H9 (cell line): ENCODE measurements at regions not wholly inside any gene's neighbourhood (a gene's known extent, or its start where the extent isn't known, plus 50 kb on each side); places are given as distances from the start of the nearest gene placed in this dataset.

ENCODE experiments used
- DNase-seq: peaks from one replicate; pipeline ENCODE4 v3.0.0-alpha.2; 2017
- H2AFZ ChIP-seq: one replicate; pipeline ENCODE4 v1.6.1; 2013; ENCODE audit warnings: mild to moderate bottlenecking, low read length, control low read depth, moderate library complexity
- H2AK5ac ChIP-seq: 2 replicates; pipeline ENCODE4 v1.6.1; 2013; ENCODE audit warnings: low read length, control low read depth, mixed read lengths; ENCODE audit not compliant: insufficient read length
- H2BK120ac ChIP-seq: one replicate; pipeline ENCODE4 v1.6.1; 2013; ENCODE audit warnings: low read depth, mild to moderate bottlenecking, low read length, control low read depth, inconsistent platforms; ENCODE audit not compliant: poor library complexity, severe bottlenecking
- H2BK12ac ChIP-seq: 2 replicates; pipeline ENCODE4 v1.6.1; 2013; ENCODE audit warnings: low read length, control low read depth, mixed read lengths, low read depth; ENCODE audit not compliant: insufficient read length
- H2BK15ac ChIP-seq: 2 replicates; pipeline ENCODE4 v1.6.1; 2013; ENCODE audit warnings: low read depth, low read length, control low read depth
- H2BK20ac ChIP-seq: one replicate; pipeline ENCODE4 v1.6.1; 2013; ENCODE audit warnings: low read depth, mild to moderate bottlenecking, low read length, control low read depth, inconsistent platforms; ENCODE audit not compliant: poor library complexity, severe bottlenecking
- H2BK5ac ChIP-seq: 2 replicates; pipeline ENCODE4 v1.6.1; 2013; ENCODE audit warnings: low read length, control low read depth, mixed read lengths; ENCODE audit not compliant: insufficient read length
- H3K14ac ChIP-seq: 2 replicates; pipeline ENCODE4 v1.6.1; 2013; ENCODE audit warnings: low read length, control low read depth; ENCODE audit not compliant: insufficient read depth
- H3K18ac ChIP-seq: 2 replicates; pipeline ENCODE4 v1.6.1; 2013; ENCODE audit warnings: low read depth, mild to moderate bottlenecking, mixed read lengths, low read length, control low read depth; ENCODE audit not compliant: insufficient read length
- H3K23ac ChIP-seq: 2 replicates; pipeline ENCODE4 v1.6.1; 2013; ENCODE audit warnings: low read length, control low read depth, mixed read lengths, low read depth; ENCODE audit not compliant: insufficient read length
- H3K23me2 ChIP-seq: 2 replicates; pipeline ENCODE4 v1.6.1; 2013; ENCODE audit warnings: low read depth, mild to moderate bottlenecking, mixed read lengths, low read length, control low read depth; ENCODE audit not compliant: insufficient read length, poor library complexity, severe bottlenecking
- H3K27ac ChIP-seq: 2 replicates; pipeline ENCODE4 v1.5.1; 2013; ENCODE audit warnings: low read length, control low read depth, mixed read lengths, low read depth; ENCODE audit not compliant: insufficient read length
- H3K27me3 ChIP-seq: 2 replicates; pipeline ENCODE4 v1.6.1; 2013; ENCODE audit warnings: low read length, control low read depth, inconsistent platforms; ENCODE audit not compliant: insufficient read depth
- H3K4ac ChIP-seq: 2 replicates; pipeline ENCODE4 v1.6.1; 2013; ENCODE audit warnings: low read depth, mild to moderate bottlenecking, control low read depth, inconsistent platforms, low read length, moderate library complexity
- H3K4me1 ChIP-seq: 2 replicates; pipeline ENCODE4 v1.6.1; 2013; ENCODE audit warnings: low read length, control low read depth, inconsistent platforms; ENCODE audit not compliant: insufficient read depth
- H3K4me2 ChIP-seq: 2 replicates; pipeline ENCODE4 v1.6.1; 2013; ENCODE audit warnings: low read length, control low read depth, mixed read lengths; ENCODE audit not compliant: insufficient read length, insufficient read depth
- H3K56ac ChIP-seq: 2 replicates; pipeline ENCODE4 v1.6.1; 2013; ENCODE audit warnings: low read depth, mild to moderate bottlenecking, mixed read lengths, low read length, control low read depth; ENCODE audit not compliant: insufficient read length
- H3K79me1 ChIP-seq: 2 replicates; pipeline ENCODE4 v1.6.1; 2013; ENCODE audit warnings: low read depth, mild to moderate bottlenecking, moderate library complexity, low read length, control low read depth, inconsistent platforms; ENCODE audit not compliant: insufficient read depth, poor library complexity, severe bottlenecking
- H3K79me2 ChIP-seq: 2 replicates; pipeline ENCODE4 v1.6.1; 2013; ENCODE audit warnings: low read length, control low read depth, inconsistent platforms; ENCODE audit not compliant: insufficient read depth
- H3K9ac ChIP-seq: 2 replicates; pipeline ENCODE4 v1.6.1; 2013; ENCODE audit warnings: low read length, control low read depth, mixed read lengths; ENCODE audit not compliant: insufficient read length; ENCODE audit errors: extremely low read depth
- H3K9me3 ChIP-seq: one replicate; pipeline ENCODE4 v1.6.1; 2013; ENCODE audit warnings: low read depth, low read length, inconsistent platforms; ENCODE audit not compliant: control insufficient read depth
- H3T11ph ChIP-seq: one replicate; pipeline ENCODE4 v1.6.1; 2013; ENCODE audit warnings: mild to moderate bottlenecking, low read length, control low read depth, inconsistent platforms
- H4K20me1 ChIP-seq: one replicate; pipeline ENCODE4 v1.6.1; 2013; ENCODE audit not compliant: control insufficient read depth, insufficient read length, insufficient read depth
- H4K5ac ChIP-seq: 2 replicates; pipeline ENCODE4 v1.6.1; 2013; ENCODE audit warnings: low read depth, mild to moderate bottlenecking, mixed read lengths, low read length, control low read depth; ENCODE audit not compliant: insufficient read length
- H4K8ac ChIP-seq: replicated peaks from 2 replicates; pipeline ENCODE4 v1.6.1; 2013; ENCODE audit warnings: low read length, control low read depth, mixed read lengths, low read depth; ENCODE audit not compliant: insufficient read length
- H4K91ac ChIP-seq: 2 replicates; pipeline ENCODE4 v1.6.1; 2013; ENCODE audit warnings: low read depth, mild to moderate bottlenecking, moderate library complexity, mixed read lengths, low read length, control low read depth; ENCODE audit not compliant: insufficient read length
- H3K27ac Mint-ChIP-seq, 3 experiments: 2 replicates in 2 of 3; 3 replicates in 1 of 3; pipeline ENCODE4 v1.8.0; 2020 to 2021; ENCODE audit warnings: mixed read lengths in 3 of 3, mild to moderate bottlenecking in 1 of 3, moderate library complexity in 1 of 3
- H3K27me3 Mint-ChIP-seq: 2 replicates; pipeline ENCODE4 v1.8.0; 2021; ENCODE audit warnings: low read depth, mild to moderate bottlenecking, moderate library complexity, mixed read lengths
- H3K36me3 Mint-ChIP-seq, 3 experiments: 2 replicates in 2 of 3; 3 replicates in 1 of 3; pipeline ENCODE4 v1.8.0; 2020 to 2021; ENCODE audit warnings: low read depth in 3 of 3, mixed read lengths in 3 of 3; ENCODE audit not compliant: insufficient read depth in 1 of 3
- H3K4me1 Mint-ChIP-seq, 2 experiments: 2 replicates each; pipeline ENCODE4 v1.8.0; 2020; ENCODE audit warnings: mixed read lengths in 2 of 2
- H3K4me3 Mint-ChIP-seq, 2 experiments: 2 replicates in 1 of 2; 3 replicates in 1 of 2; pipeline ENCODE4 v1.8.0; 2020 to 2021; ENCODE audit warnings: mild to moderate bottlenecking in 2 of 2, mixed read lengths in 2 of 2, moderate library complexity in 1 of 2
- H3K9me3 Mint-ChIP-seq, 2 experiments: 2 replicates in 1 of 2; 3 replicates in 1 of 2; pipeline ENCODE4 v1.8.0; 2020; ENCODE audit warnings: mild to moderate bottlenecking in 2 of 2, mixed read lengths in 2 of 2, moderate library complexity in 1 of 2
- CTCF ChIP-seq: fragments of 200-600 bp; sonication (generic); conservative IDR thresholded peaks from 3 replicates; pipeline ENCODE4 v1.8.0; 2021; ENCODE audit warnings: antibody characterized with exemption, mild to moderate bottlenecking
- WGBS: extraction: QIAGEN DNeasy Blood & Tissue Kit; methylation state at CpG from one replicate; pipeline ENCODE4 v1.1.7; 2013; ENCODE audit warnings: missing lambda C conversion rate, low lambda C conversion rate, mixed read lengths; ENCODE audit not compliant: insufficient read length; ENCODE audit errors: extremely low coverage; 5-methylcytosine and 5-hydroxymethylcytosine counted together

GRCh38 chr18:77876319-77876865 is 626.7 kb downstream of the GALR1 start:
- no peak overlapping the region for H3K27ac Mint-ChIP-seq
- no peak overlapping the region for H3K18ac ChIP-seq
- no peak overlapping the region for H4K8ac ChIP-seq
- no peak for TF ChIP-seq CTCF
- no peaks in the 10 kb centered on the region for H3K4me1 Mint-ChIP-seq
- no peak overlapping the region for H3K14ac ChIP-seq
- no peak overlapping the region for H3K56ac ChIP-seq
- H2BK15ac ChIP-seq: no peak overlapping the region
- H3K79me2 ChIP-seq: no peaks in the 10 kb centered on the region
- H2AFZ ChIP-seq: no peak overlapping the region
- H2BK120ac ChIP-seq: no peak overlapping the region
- H3K36me3 Mint-ChIP-seq: no peaks in the 10 kb centered on the region
- no peak overlapping the region for H3T11ph ChIP-seq
- H3K4me1 ChIP-seq: no peaks in the 10 kb centered on the region
- no peak overlapping the region for H3K4me3 Mint-ChIP-seq
- no peaks in the 10 kb centered on the region for H3K9me3 ChIP-seq
- H2BK5ac ChIP-seq: no peak overlapping the region
- H3K4me2 ChIP-seq: no peak overlapping the region
- H4K5ac ChIP-seq: no peak overlapping the region
- H2BK20ac ChIP-seq: no peak overlapping the region
- H2BK12ac ChIP-seq: no peak overlapping the region
- H3K27me3 ChIP-seq: no peaks in the 10 kb centered on the region
- no peaks in the 10 kb centered on the region; the same call in 1 of the 2 replicates for H3K27me3 Mint-ChIP-seq
- no peak overlapping the region for H3K4ac ChIP-seq
- H2AK5ac ChIP-seq: no peak overlapping the region
- no peaks in the 10 kb centered on the region for H3K9me3 Mint-ChIP-seq
- H3K9ac ChIP-seq: no peak overlapping the region
- H3K79me1 ChIP-seq: no peaks in the 10 kb centered on the region
- no CpG with 5 or more reads among the region's 16 CpGs for WGBS
- no peaks in the 10 kb centered on the region for H4K20me1 ChIP-seq
- no peak overlapping the region for H4K91ac ChIP-seq
- no peaks in the 10 kb centered on the region for H3K23me2 ChIP-seq
- no peak for DNase-seq
- no peak overlapping the region for H3K23ac ChIP-seq
- no peak overlapping the region for H3K27ac ChIP-seq
